GM12873 (cell line): ENCODE measurements at regions not wholly inside any gene's neighbourhood (a gene's known extent, or its start where the extent isn't known, plus 50 kb on each side); places are given as distances from the start of the nearest gene placed in this dataset.

ENCODE experiments used
- CTCF ChIP-seq: IDR thresholded peaks from 2 replicates; pipeline ENCODE4 v1.5.1; 2012; ENCODE audit warnings: low read depth, mild to moderate bottlenecking, moderate library complexity, low read length, control low read depth; ENCODE audit not compliant: insufficient read depth; ENCODE audit errors: missing control alignments

DNA sequence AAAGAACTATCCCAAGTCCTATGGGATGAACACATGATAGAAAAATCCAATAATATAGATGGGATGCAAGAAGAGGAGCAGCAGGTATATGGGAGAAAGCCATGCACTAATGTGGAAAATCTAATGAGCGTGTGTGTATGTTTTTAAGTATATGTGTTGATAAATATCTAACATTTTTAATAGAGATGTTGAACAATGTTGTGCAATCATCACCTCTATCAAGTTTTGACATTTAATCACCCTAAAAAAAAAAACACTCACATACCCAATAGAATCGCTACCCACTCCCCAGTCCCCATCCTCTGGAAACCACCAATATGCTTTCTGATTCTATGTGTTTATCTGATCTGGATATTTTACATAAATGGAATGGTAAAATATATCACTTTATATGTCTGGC lies 983.7 kb downstream of the SUCLG1 start:
- no peak for TF ChIP-seq CTCF

DNA sequence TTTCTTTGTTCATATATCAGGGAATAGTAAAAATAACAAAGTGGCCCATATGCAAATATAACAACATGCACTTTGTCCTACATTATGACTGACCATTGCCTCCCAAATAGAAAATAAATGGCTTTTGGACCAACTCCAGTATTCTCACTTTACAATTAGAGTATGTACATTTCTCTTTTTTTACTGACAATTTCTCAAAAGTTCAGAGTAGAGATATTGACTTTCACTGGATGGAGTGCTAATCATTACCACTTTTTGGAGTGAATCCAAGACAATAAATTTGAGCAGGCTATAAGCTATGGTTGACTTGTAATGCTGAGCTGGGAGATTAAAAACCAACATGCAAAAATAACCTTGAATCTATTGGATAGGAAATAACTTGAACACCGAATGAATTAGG lies 987.4 kb downstream of the SUCLG1 start:
- no peak for TF ChIP-seq CTCF

- no peak for TF ChIP-seq CTCF
Measured at GRCh38 chr2:83470928-83471327, 988.2 kb downstream of the SUCLG1 start.

DNA sequence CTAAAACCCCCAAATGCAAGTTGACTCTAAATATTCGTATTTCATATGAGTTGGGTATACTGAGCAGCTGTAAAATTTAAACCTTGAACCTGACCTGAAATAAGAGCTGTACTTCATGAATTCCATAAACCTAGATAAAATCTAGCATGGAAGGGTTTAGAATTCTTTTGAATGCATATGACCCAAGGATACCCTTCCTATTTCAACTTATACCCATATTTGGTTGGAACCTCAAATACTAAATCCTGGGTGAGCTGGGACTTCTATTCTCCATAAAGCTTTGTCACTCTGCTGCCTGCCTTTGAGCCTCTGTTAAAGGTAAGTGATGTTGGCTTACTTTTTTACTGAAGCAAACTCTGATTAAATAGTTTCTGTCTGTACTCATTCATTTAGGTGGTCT lies 994.6 kb downstream of the SUCLG1 start:
- TF ChIP-seq CTCF = no peak

DNA sequence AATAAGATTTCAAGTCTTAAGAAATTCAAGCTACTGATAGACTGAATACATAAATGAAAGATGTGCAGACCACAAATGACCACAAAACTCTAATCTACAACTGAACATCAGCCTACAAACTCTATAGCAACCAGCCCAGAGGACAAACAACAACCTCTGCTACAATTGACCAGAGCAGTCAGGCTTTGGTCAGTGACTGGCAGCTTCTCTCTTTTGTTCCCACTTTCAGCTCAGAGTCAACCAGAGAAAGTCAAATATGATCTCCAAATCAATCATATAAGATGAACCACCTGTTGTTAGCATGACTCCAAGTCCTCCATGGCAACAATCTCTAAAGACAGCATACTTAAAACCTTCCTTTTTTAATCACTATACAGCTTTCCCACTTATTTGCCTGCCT lies 996.2 kb downstream of the SUCLG1 start:
- TF ChIP-seq CTCF = no peak

DNA sequence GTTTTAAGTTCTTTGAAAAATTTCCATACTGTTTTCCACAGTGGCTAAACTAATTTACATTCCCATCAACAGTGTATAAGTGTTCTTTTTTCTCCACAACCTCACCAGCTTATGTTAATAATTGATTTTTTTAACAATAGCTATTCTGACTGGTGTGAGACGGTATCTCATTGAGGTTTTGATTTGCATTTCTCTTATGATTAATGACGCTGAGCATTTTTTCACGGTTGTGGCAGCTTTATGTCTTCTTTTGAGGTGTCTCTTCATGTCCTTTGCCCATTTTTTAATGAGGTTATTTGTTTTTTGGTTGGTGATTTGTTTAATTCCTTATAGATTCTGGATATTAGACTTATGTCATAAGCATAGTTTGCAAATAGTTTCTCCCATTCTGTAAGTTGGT lies 997.9 kb downstream of the SUCLG1 start:
- TF ChIP-seq CTCF = no peak

DNA sequence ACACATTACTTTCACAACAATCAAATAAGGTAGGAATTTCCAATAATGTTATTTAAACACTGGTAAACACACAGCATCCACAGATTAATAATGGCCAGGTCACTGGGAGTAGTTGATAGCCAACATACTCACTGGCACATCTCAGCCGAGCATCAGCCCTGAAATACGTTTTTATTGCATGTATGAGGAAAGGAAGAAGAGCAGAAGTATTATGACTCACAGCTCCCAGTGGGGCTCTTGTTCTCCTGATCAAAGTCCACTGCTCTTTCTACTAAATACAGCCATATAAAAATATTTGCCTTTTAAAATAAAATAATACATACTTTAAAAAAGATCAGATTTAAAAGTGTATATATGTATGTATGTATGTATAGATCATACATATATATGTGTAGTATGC lies 999.6 kb downstream of the SUCLG1 start:
- TF ChIP-seq CTCF = no peak

- TF ChIP-seq CTCF = no peak
Measured at GRCh38 chr2:83435989-83436388, 1023.1 kb downstream of the SUCLG1 start.
